ENCODE measurements at regions not wholly inside any gene's neighbourhood (a gene's known extent, or its start where the extent isn't known, plus 50 kb on each side); places are given as distances from the start of the nearest gene placed in this dataset.

GRCh38 chr2:20499387-20499786 lies 52.5 kb downstream of the RHOB start:
- TF ChIP-seq CTCF (conservative IDR thresholded peaks at IDR 0.05; ENCODE audit: low read depth, low read length) (no peak), RCOR1 (IDR thresholded peaks at IDR 0.05; ENCODE audit: insufficient replicate concordance, low read length) (no peak), POLR2A (IDR thresholded peaks at IDR 0.05; ENCODE audit: low read depth, low read length) (no peak), SMC3 (IDR thresholded peaks at IDR 0.05; ENCODE audit: low read depth, low read length) (no peak), USF2 (IDR thresholded peaks at IDR 0.05; ENCODE audit: low read depth, low read length) (no peak), FOS (IDR thresholded peaks at IDR 0.05; ENCODE audit: low read depth, low read length) (no peak), MXI1 (IDR thresholded peaks at IDR 0.05; ENCODE audit: borderline replicate concordance, low read depth, low read length) (no peak), CEBPB (IDR thresholded peaks at IDR 0.05; ENCODE audit: low read depth, low read length) (no peak), ELK1 (IDR thresholded peaks at IDR 0.05; ENCODE audit: borderline replicate concordance, low read depth, low read length) (no peak), RFX5 (IDR thresholded peaks at IDR 0.05; ENCODE audit: low read depth, low read length) (no peak)
